ENCODE measurements at regions not wholly inside any gene's neighbourhood (a gene's known extent, or its start where the extent isn't known, plus 50 kb on each side); places are given as distances from the start of the nearest gene placed in this dataset.

- H3K27ac ChIP-seq (ENCODE audit: low read length), result no peak overlapping the region
- H3K36me3 ChIP-seq (ENCODE audit: control insufficient read depth, insufficient read depth, low read length), result no peaks in the 10 kb centered on the region
- 79% methylated on average over 6 of the region's 7 CpGs for WGBS (ENCODE audit: insufficient coverage)
- Mint-ChIP-seq H3K27me3 (ENCODE audit: low read depth in 2 of 2) (peaks cover 10 to 14% of the 10 kb centered on the region in 2 donors), H3K4me3 (no peak overlapping the region), H3K9me3 (no peaks in the 10 kb centered on the region), H3K4me1 (no peaks in the 10 kb centered on the region), H3K27ac (no peak overlapping the region), H3K36me3 (no peaks in the 10 kb centered on the region)
- DNase-seq (no peak), ATAC-seq (no peak)
- no peak for TF ChIP-seq CTCF (IDR thresholded peaks at IDR 0.05)
- intact Hi-C loops (cut with micrococcal nuclease), result no loop called here
- no peaks in the 10 kb centered on the region for H3K27me3 ChIP-seq (ENCODE audit: control insufficient read depth, insufficient read depth, low read length)
- no peaks in the 10 kb centered on the region for H3K9me3 ChIP-seq (ENCODE audit: control insufficient read depth, insufficient read depth, low read length)
- H3K4me1 ChIP-seq (ENCODE audit: control insufficient read depth, insufficient read depth, low read length), result no peaks in the 10 kb centered on the region
- H3K4me3 ChIP-seq (ENCODE audit: low read length), result no peak overlapping the region
These were observed 51.0 kb upstream of the ARL8B start for GRCh38 chr3:5071061-5071460.

GRCh38 chr3:5072100-5072816 is 49.8 kb upstream of the ARL8B start:
- Histone ChIP-seq H3K4me1 (ENCODE audit: control insufficient read depth, insufficient read depth, low read length) (no peaks in the 10 kb centered on the region), H3K4me3 (ENCODE audit: low read length) (no peak overlapping the region), H3K27me3 (ENCODE audit: control insufficient read depth, insufficient read depth, low read length) (no peaks in the 10 kb centered on the region), H3K9me3 (ENCODE audit: control insufficient read depth, insufficient read depth, low read length) (no peaks in the 10 kb centered on the region), H3K27ac (ENCODE audit: low read length) (no peak overlapping the region), H3K36me3 (ENCODE audit: control insufficient read depth, insufficient read depth, low read length) (no peaks in the 10 kb centered on the region)
- Mint-ChIP-seq H3K36me3 (no peaks in the 10 kb centered on the region), H3K4me1 (no peaks in the 10 kb centered on the region), H3K27me3 (ENCODE audit: low read depth in 2 of 2) (peaks cover 10 to 14% of the 10 kb centered on the region in 2 donors), H3K9me3 (no peaks in the 10 kb centered on the region), H3K4me3 (no peak overlapping the region), H3K27ac (no peak overlapping the region)
- 90% methylated on average over 3 of the region's 4 CpGs for WGBS (ENCODE audit: insufficient coverage)
- no peak for TF ChIP-seq CTCF (IDR thresholded peaks at IDR 0.05)
- intact Hi-C loops (cut with micrococcal nuclease), result no loop called here
- DNase-seq (no peak), ATAC-seq (no peak)

Data from natural killer cell (primary cell).